ENCODE measurements at regions not wholly inside any gene's neighbourhood (a gene's known extent, or its start where the extent isn't known, plus 50 kb on each side); places are given as distances from the start of the nearest gene placed in this dataset.

GRCh38 chr12:111196532-111196931 lies 172.4 kb downstream of the PHETA1 start:
- intact Hi-C loops (cut with micrococcal nuclease; ENCODE audit: unreplicated experiment) = no loop called here
- CTCF ChIA-PET = no interaction called here
- Mint-ChIP-seq H3K27ac (ENCODE audit: unreplicated experiment) (no peak overlapping the region), H3K4me1 (ENCODE audit: low read depth, unreplicated experiment) (no peaks in the 10 kb centered on the region), H3K4me3 (ENCODE audit: unreplicated experiment) (no peak overlapping the region), H3K27me3 (ENCODE audit: insufficient read depth, unreplicated experiment) (peaks cover 28% of the 10 kb centered on the region), H3K36me3 (ENCODE audit: insufficient read depth, unreplicated experiment) (no peaks in the 10 kb centered on the region), H3K9me3 (ENCODE audit: unreplicated experiment) (no peaks in the 10 kb centered on the region)
- Histone ChIP-seq H3K4me3 (ENCODE audit: low read depth, low read length) (no peak overlapping the region), H3K4me1 (no peaks in the 10 kb centered on the region), H3K27me3 (replicated peaks; ENCODE audit: control insufficient read depth, insufficient read depth, low read length) (no peaks in the 10 kb centered on the region), H3K36me3 (ENCODE audit: control insufficient read depth, insufficient read depth, low read length) (no peaks in the 10 kb centered on the region), H3K9me3 (no peaks in the 10 kb centered on the region)
- BruUV-seq (replicated peaks) = no TSS peak
- no peak for DNase-seq
- POLR2A ChIA-PET = no interaction called here
- no peak for TF ChIP-seq CTCF (IDR thresholded peaks at IDR 0.05; ENCODE audit: insufficient read depth in 1 of 2, low read depth in 1 of 2, low read length in 1 of 2, severe bottlenecking in 1 of 2, unreplicated experiment in 1 of 2)

GRCh38 chr12:111195316-111195715 lies 173.6 kb downstream of the PHETA1 start:
- Mint-ChIP-seq H3K4me1 (ENCODE audit: low read depth, unreplicated experiment) (no peaks in the 10 kb centered on the region), H3K9me3 (ENCODE audit: unreplicated experiment) (no peaks in the 10 kb centered on the region), H3K4me3 (ENCODE audit: unreplicated experiment) (no peak overlapping the region), H3K27ac (ENCODE audit: unreplicated experiment) (no peak overlapping the region), H3K27me3 (ENCODE audit: insufficient read depth, unreplicated experiment) (peaks cover 18% of the 10 kb centered on the region), H3K36me3 (ENCODE audit: insufficient read depth, unreplicated experiment) (no peaks in the 10 kb centered on the region)
- intact Hi-C loops (cut with micrococcal nuclease; ENCODE audit: unreplicated experiment) = no loop called here
- Histone ChIP-seq H3K4me1 (no peaks in the 10 kb centered on the region), H3K27me3 (replicated peaks; ENCODE audit: control insufficient read depth, insufficient read depth, low read length) (no peaks in the 10 kb centered on the region), H3K9me3 (no peaks in the 10 kb centered on the region), H3K36me3 (ENCODE audit: control insufficient read depth, insufficient read depth, low read length) (no peaks in the 10 kb centered on the region), H3K4me3 (ENCODE audit: low read depth, low read length) (no peak overlapping the region)
- TF ChIP-seq CTCF (IDR thresholded peaks at IDR 0.05; ENCODE audit: insufficient read depth in 1 of 2, low read depth in 1 of 2, low read length in 1 of 2, severe bottlenecking in 1 of 2, unreplicated experiment in 1 of 2) = no peak
- POLR2A ChIA-PET = no interaction called here
- CTCF ChIA-PET = no interaction called here
- BruUV-seq (replicated peaks) = no TSS peak
- no peak for DNase-seq

GRCh38 chr12:111194703-111195051 lies 174.2 kb downstream of the PHETA1 start:
- CTCF ChIA-PET = no interaction called here
- no peak for TF ChIP-seq CTCF (IDR thresholded peaks at IDR 0.05; ENCODE audit: insufficient read depth in 1 of 2, low read depth in 1 of 2, low read length in 1 of 2, severe bottlenecking in 1 of 2, unreplicated experiment in 1 of 2)
- no peaks in the 10 kb centered on the region for H3K36me3 ChIP-seq (ENCODE audit: control insufficient read depth, insufficient read depth, low read length)
- H3K4me1 Mint-ChIP-seq (ENCODE audit: low read depth, unreplicated experiment) = no peaks in the 10 kb centered on the region
- DNase-seq = no peak
- no peaks in the 10 kb centered on the region for H3K36me3 Mint-ChIP-seq (ENCODE audit: insufficient read depth, unreplicated experiment)
- BruUV-seq (replicated peaks) = no TSS peak
- peaks cover 21% of the 10 kb centered on the region for H3K27me3 Mint-ChIP-seq (ENCODE audit: insufficient read depth, unreplicated experiment)
- H3K4me3 Mint-ChIP-seq (ENCODE audit: unreplicated experiment) = no peak overlapping the region
- intact Hi-C loops (cut with micrococcal nuclease; ENCODE audit: unreplicated experiment) = no loop called here
- POLR2A ChIA-PET = no interaction called here
- H3K4me1 ChIP-seq = no peaks in the 10 kb centered on the region
- H3K9me3 ChIP-seq = no peaks in the 10 kb centered on the region
- H3K27ac Mint-ChIP-seq (ENCODE audit: unreplicated experiment) = no peak overlapping the region
- no peaks in the 10 kb centered on the region for H3K27me3 ChIP-seq (replicated peaks; ENCODE audit: control insufficient read depth, insufficient read depth, low read length)
- no peaks in the 10 kb centered on the region for H3K9me3 Mint-ChIP-seq (ENCODE audit: unreplicated experiment)
- no peak overlapping the region for H3K4me3 ChIP-seq (ENCODE audit: low read depth, low read length)

Data from Caco-2 (cell line).